HepG2 (cell line): ENCODE measurements at regions not wholly inside any gene's neighbourhood (a gene's known extent, or its start where the extent isn't known, plus 50 kb on each side); places are given as distances from the start of the nearest gene placed in this dataset.

Experiments
- ATAC-seq: fragments of 200-7000 bp; cut with Tn5 transposase; 3 replicates; pipeline ENCODE4 v1.9.1; 2020; ENCODE audit warnings: mild to moderate bottlenecking, moderate library complexity
- BruUV-seq: library from RNA; stranded (reverse); fragments of 400-500 nt; replicated peaks from 2 replicates; lab custom pipeline; 2021; lab: Mats Ljungman, UMichigan
- CTCF ChIA-PET: fragments of 300-600 bp; formaldehyde crosslinking; extraction: SDS; loops from one replicate; lab custom pipeline; 2021; ENCODE audit warnings: low total read pairs, inconsistent platforms, low intra/inter-chr PET ratio; lab: Yijun Ruan, JAX
- POLR2A ChIA-PET: fragments of 350-600 bp; sonication (Branson Sonifier 250); formaldehyde crosslinking; loops from one replicate; lab custom pipeline; 2020; ENCODE audit warnings: antibody characterized with exemption, inconsistent platforms; lab: Yijun Ruan, JAX
- DNase-seq: peaks from one replicate; pipeline ENCODE4 v3.0.0-alpha.2; 2015; ENCODE audit warnings: low spot score
- FAIRE-seq: peaks from 3 replicates; lab custom pipeline; 2011; peaks lifted over from hg19 to GRCh38; lab: Jason Lieb, UNC
- H2AFZ ChIP-seq: one replicate; pipeline ENCODE4 v1.6.1; 2011; ENCODE audit warnings: low read length, inconsistent platforms
- H3K27ac ChIP-seq: fragments of 300-600 bp; 3 replicates; pipeline ENCODE4 v1.8.0; 2011; ENCODE audit warnings: mixed run types, mild to moderate bottlenecking, mixed read lengths, low read length, inconsistent platforms; ENCODE audit not compliant: insufficient read depth; ENCODE audit errors: extremely low read length
- H3K27me3 ChIP-seq, 2 experiments: fragments of 200-600 bp in 1 of 2; 2 replicates in 1 of 2; 3 replicates in 1 of 2; pipeline versions ENCODE4 v1.6.0 to v1.8.0; 2011; ENCODE audit warnings: low read length in 2 of 2, mild to moderate bottlenecking in 2 of 2, moderate library complexity in 2 of 2, inconsistent platforms in 1 of 2; ENCODE audit not compliant: insufficient read depth in 2 of 2, control insufficient read depth in 1 of 2
- H3K36me3 ChIP-seq, 2 experiments: fragments of 200-600 bp in 1 of 2; replicated peaks in 1 of 2; 2 replicates in 1 of 2; 3 replicates in 1 of 2; pipeline versions ENCODE4 v1.5.1 to v1.8.0; 2011; ENCODE audit warnings: low read length in 2 of 2, inconsistent platforms in 1 of 2; ENCODE audit not compliant: insufficient read depth in 2 of 2, control insufficient read depth in 1 of 2
- H3K4me1 ChIP-seq: 2 replicates; pipeline ENCODE4 v1.5.1; 2012; ENCODE audit warnings: low read length, inconsistent platforms; ENCODE audit not compliant: insufficient read depth
- H3K4me2 ChIP-seq: 2 replicates; pipeline ENCODE4 v1.6.0; 2011; ENCODE audit warnings: low read depth, low read length, inconsistent platforms
- H3K4me3 ChIP-seq, 3 experiments: fragments of 200-600 bp in 1 of 3; sonication (generic), shearing (Covaris generic) in 1 of 3; replicated peaks in 1 of 3; 2 replicates each; pipeline ENCODE4 v1.5.1; 2011 to 2016; ENCODE audit warnings: low read length in 3 of 3, inconsistent platforms in 2 of 3, low read depth in 2 of 3, mild to moderate bottlenecking in 2 of 3, control low read depth in 1 of 3, mixed read lengths in 1 of 3; ENCODE audit not compliant: insufficient read depth in 1 of 3
- H3K79me2 ChIP-seq: one replicate; pipeline ENCODE4 v1.6.1; 2011; ENCODE audit warnings: low read length, inconsistent platforms; ENCODE audit not compliant: insufficient read depth
- H3K9ac ChIP-seq: 2 replicates; pipeline ENCODE4 v1.6.0; 2011; ENCODE audit warnings: mild to moderate bottlenecking, low read depth, low read length, inconsistent platforms; ENCODE audit not compliant: insufficient read depth
- H3K9me3 ChIP-seq: 2 replicates; pipeline ENCODE4 v1.5.1; 2012; ENCODE audit warnings: mild to moderate bottlenecking, low read length
- H4K20me1 ChIP-seq: 2 replicates; pipeline ENCODE4 v1.6.0; 2011; ENCODE audit warnings: inconsistent platforms, mild to moderate bottlenecking, low read length, moderate library complexity; ENCODE audit not compliant: insufficient read depth
- HNF1B ChIP-seq: sonication (generic); formaldehyde crosslinking; IDR thresholded peaks from 2 replicates; pipeline ENCODE4 v1.5.1; 2020; ENCODE audit warnings: mild to moderate bottlenecking, moderate library complexity, missing genetic modification reagents
- IRF2 ChIP-seq: IDR thresholded peaks from 2 replicates; pipeline ENCODE4 v1.6.1; 2018; ENCODE audit warnings: missing genetic modification reagents, missing compliant biosample characterization
- MTERF4 ChIP-seq: sonication (generic); formaldehyde crosslinking; IDR thresholded peaks from 2 replicates; pipeline ENCODE4 v1.8.0; 2023; ENCODE audit warnings: mild to moderate bottlenecking, missing genetic modification reagents
- NCOA5 ChIP-seq: sonication (generic); formaldehyde crosslinking; IDR thresholded peaks from 2 replicates; pipeline ENCODE4 v1.4.0; 2020; ENCODE audit warnings: missing genetic modification reagents
- NFRKB ChIP-seq: fragments of 450-650 bp; IDR thresholded peaks from 2 replicates; pipeline ENCODE4 v1.6.1; 2017
- TCF7L2 ChIP-seq: IDR thresholded peaks from 2 replicates; pipeline ENCODE4 v1.6.1; 2011; ENCODE audit warnings: mild to moderate bottlenecking, low read depth, low read length, moderate library complexity
- TRIM22 ChIP-seq: fragments of 450-650 bp; IDR thresholded peaks from 2 replicates; pipeline ENCODE4 v1.6.1; 2017
- ZFP41 ChIP-seq: sonication (generic); formaldehyde crosslinking; IDR thresholded peaks from 2 replicates; pipeline ENCODE4 v1.4.0; 2020; ENCODE audit warnings: mild to moderate bottlenecking, missing genetic modification reagents, borderline replicate concordance
- ZNF280D ChIP-seq: sonication (generic); formaldehyde crosslinking; IDR thresholded peaks from 2 replicates; pipeline ENCODE4 v1.5.1; 2020; ENCODE audit warnings: mild to moderate bottlenecking, missing genetic modification reagents
- ZSCAN25 ChIP-seq: sonication (generic); formaldehyde crosslinking; IDR thresholded peaks from 2 replicates; pipeline ENCODE4 v1.8.0; 2022; ENCODE audit warnings: mild to moderate bottlenecking, missing genetic modification reagents
- in situ Hi-C: cut with HindIII; loops from 2 replicates; pipeline ENCODE4 v1.10.0; 2017; ENCODE audit warnings: low pct_unique_long_range_greater_than_20kb; ENCODE audit not compliant: extremely low pct_ligation_motif_present
- intact Hi-C: fragments of 100-400 bp; cut with micrococcal nuclease; formaldehyde crosslinking; loops from one replicate; pipeline ENCODE4 v1.10.0; 2022; ENCODE audit not compliant: unreplicated experiment
- TF ChIP-seq, protein P1 (sequence below): sonication (generic); formaldehyde crosslinking; conservative IDR thresholded peaks from 2 replicates; pipeline ENCODE4 v1.4.0; 2020; ENCODE audit warnings: missing genetic modification reagents

- TF ChIP-seq TRIM22 (no peak), ZSCAN25 (CRISPR knock-in tag) (no peak), TCF7L2 (no peak)
These were observed 893.2 kb upstream of the CRIM1 start (continued) for GRCh38 chr2:35462226-35462998.

DNA sequence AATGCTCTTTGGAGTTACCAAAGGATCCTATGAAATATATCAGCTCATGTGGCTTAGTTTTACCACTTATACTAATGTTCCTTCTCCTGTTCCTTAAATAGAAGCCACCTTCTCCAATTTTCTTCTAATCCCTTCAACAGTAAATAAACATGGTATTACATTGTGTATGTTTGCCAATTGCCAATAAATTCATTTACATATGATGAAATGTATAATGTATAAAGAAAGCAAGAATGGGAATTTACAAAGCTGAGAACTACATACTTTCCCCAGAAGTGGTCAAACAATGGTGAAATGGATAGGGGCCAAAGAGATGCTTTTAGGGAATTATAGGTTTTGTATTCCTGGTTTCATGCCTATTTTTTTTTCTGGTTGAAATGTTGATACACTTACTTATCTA is 894.2 kb upstream of the CRIM1 start:
- H3K4me3 ChIP-seq, result no peak overlapping the region
- no TSS peak for BruUV-seq
- no peaks in the 10 kb centered on the region for H3K4me1 ChIP-seq
- no peak overlapping the region for H2AFZ ChIP-seq
- ATAC-seq (no peak), DNase-seq (no peak), FAIRE-seq (no peak)
- H3K9me3 ChIP-seq, result no peaks in the 10 kb centered on the region
- intact Hi-C loops (no loop called here), in situ Hi-C loops (no loop called here)
- no peak overlapping the region for H3K27ac ChIP-seq
- H4K20me1 ChIP-seq, result no peaks in the 10 kb centered on the region
- H3K9ac ChIP-seq, result no peak overlapping the region
- H3K4me2 ChIP-seq, result no peak overlapping the region
- CTCF ChIA-PET, result no interaction called here
- H3K36me3 ChIP-seq, result no peaks in the 10 kb centered on the region
- no peaks in the 10 kb centered on the region for H3K79me2 ChIP-seq
- POLR2A ChIA-PET, result no interaction called here
- H3K27me3 ChIP-seq, result no peaks in the 10 kb centered on the region
- no peak for TF ChIP-seq HNF1B
- TF ChIP-seq ZNF280D, result no peak
- no peak for TF ChIP-seq MTERF4 (CRISPR knock-in tag)
- TF ChIP-seq NFRKB, result no peak
- TF ChIP-seq, protein P1, sequence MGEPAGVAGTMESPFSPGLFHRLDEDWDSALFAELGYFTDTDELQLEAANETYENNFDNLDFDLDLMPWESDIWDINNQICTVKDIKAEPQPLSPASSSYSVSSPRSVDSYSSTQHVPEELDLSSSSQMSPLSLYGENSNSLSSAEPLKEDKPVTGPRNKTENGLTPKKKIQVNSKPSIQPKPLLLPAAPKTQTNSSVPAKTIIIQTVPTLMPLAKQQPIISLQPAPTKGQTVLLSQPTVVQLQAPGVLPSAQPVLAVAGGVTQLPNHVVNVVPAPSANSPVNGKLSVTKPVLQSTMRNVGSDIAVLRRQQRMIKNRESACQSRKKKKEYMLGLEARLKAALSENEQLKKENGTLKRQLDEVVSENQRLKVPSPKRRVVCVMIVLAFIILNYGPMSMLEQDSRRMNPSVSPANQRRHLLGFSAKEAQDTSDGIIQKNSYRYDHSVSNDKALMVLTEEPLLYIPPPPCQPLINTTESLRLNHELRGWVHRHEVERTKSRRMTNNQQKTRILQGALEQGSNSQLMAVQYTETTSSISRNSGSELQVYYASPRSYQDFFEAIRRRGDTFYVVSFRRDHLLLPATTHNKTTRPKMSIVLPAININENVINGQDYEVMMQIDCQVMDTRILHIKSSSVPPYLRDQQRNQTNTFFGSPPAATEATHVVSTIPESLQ (CRISPR knock-in tag), result no peak
- no peak for TF ChIP-seq NCOA5 (CRISPR knock-in tag)
- no peak for TF ChIP-seq IRF2
- no peak for TF ChIP-seq ZFP41 (CRISPR knock-in tag)
